Gastrocnemius medialis (tissue), 4 donors: ENCODE measurements at regions not wholly inside any gene's neighbourhood (a gene's known extent, or its start where the extent isn't known, plus 50 kb on each side); places are given as distances from the start of the nearest gene placed in this dataset.

Experiments
- ATAC-seq, 2 donors: fragments of 150-250 bp; one replicate each; pipeline ENCODE4 v1.9.1; 2016
- DNase-seq, 2 donors: peaks; one replicate each; pipeline ENCODE4 v3.0.0-alpha.2; 2019
- H3K27ac ChIP-seq, 4 donors: fragments of 200-600 bp; sonication (generic); 1 replicate in 1 of 4; 2 replicates in 3 of 4; pipeline ENCODE4 v1.5.1; 2016 to 2018; ENCODE audit warnings: mild to moderate bottlenecking in 2 of 4, moderate library complexity in 1 of 4
- H3K27me3 ChIP-seq, 3 donors: fragments of 200-600 bp; sonication (generic) in 2 of 3; 1 replicate in 1 of 3; 2 replicates in 2 of 3; pipeline versions ENCODE4 v1.5.1 to v1.6.0; 2016 to 2019; ENCODE audit warnings: mild to moderate bottlenecking in 1 of 3, moderate library complexity in 1 of 3
- H3K36me3 ChIP-seq, 2 donors: fragments of 200-600 bp; sonication (generic) in 1 of 2; one replicate each; pipeline ENCODE4 v1.5.1; 2017 to 2018
- H3K4me1 ChIP-seq, 2 donors: fragments of 200-600 bp; sonication (generic) in 1 of 2; one replicate each; pipeline ENCODE4 v1.5.1; 2016 to 2017; ENCODE audit warnings: mild to moderate bottlenecking in 2 of 2
- H3K4me3 ChIP-seq, 4 donors: fragments of 200-600 bp; sonication (generic) in 3 of 4; 1 replicate in 1 of 4; 2 replicates in 3 of 4; pipeline ENCODE4 v1.5.1; 2016 to 2019; ENCODE audit warnings: mild to moderate bottlenecking in 2 of 4
- H3K9me3 ChIP-seq, 3 donors: fragments of 200-600 bp; sonication (generic) in 2 of 3; 1 replicate in 1 of 3; 2 replicates in 2 of 3; pipeline ENCODE4 v1.5.1; 2016 to 2019
- POLR2A ChIP-seq, 2 donors: fragments of 450-650 bp; IDR thresholded peaks; one replicate each; pipeline ENCODE4 v1.6.1; 2017; ENCODE audit warnings: antibody characterized with exemption in 2 of 2, mild to moderate bottlenecking in 2 of 2, moderate library complexity in 2 of 2
- in situ Hi-C, 4 donors: fragments of 200-750 bp; cut with MboI; loops; one replicate each; pipeline versions ENCODE4 v1.15.0 to v1.8.0; 2017; ENCODE audit warnings: low sequenced_read_pairs in 4 of 4
- intact Hi-C: fragments of 100-400 bp; cut with DNase I; formaldehyde crosslinking; loops from one replicate; pipeline ENCODE4 v1.15.1; 2023; ENCODE audit warnings: low total_unique reads
- TF ChIP-seq, protein P1 (sequence below), 5 experiments: fragments of 450-650 bp in 3 of 5; fragments of 200-600 bp in 2 of 5; sonication (generic) in 2 of 5; IDR thresholded peaks in 4 of 5; conservative IDR thresholded peaks in 1 of 5; 1 replicate in 4 of 5; 2 replicates in 1 of 5; pipeline ENCODE4 v1.5.1; 2016 to 2019; ENCODE audit warnings: antibody characterized with exemption in 5 of 5, mild to moderate bottlenecking in 3 of 5, moderate library complexity in 3 of 5

DNA sequence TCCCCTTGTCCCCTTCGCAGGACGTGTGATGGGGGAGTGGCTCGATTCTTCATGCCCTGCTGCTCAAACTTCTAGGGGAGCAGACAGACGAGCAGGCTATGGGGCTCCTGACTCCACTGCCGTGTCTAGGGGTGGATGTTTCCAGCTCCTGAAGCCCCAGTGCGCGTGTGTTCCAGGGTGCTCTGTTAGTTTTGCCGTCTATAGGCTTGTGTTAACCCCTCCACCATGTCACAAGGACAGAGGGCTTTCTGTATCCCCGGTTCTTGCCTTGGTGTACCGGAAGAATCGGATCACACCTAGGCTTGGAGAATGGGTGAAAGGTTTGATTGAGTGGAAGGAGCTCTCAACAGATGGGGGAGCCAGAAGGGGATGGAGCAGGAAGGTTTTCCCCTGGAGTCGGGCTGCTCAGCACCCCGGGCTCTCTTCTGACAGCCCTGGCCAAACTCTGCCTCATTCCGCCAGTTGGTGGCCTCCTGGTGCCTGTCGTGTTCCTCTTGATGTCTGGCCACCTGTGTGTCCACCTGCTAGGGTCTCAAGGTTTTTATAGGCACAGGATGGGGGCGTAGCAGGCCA, 810.7 kb downstream of the BRD1 start:
- in situ Hi-C loops = no loop called here
- DNase-seq = no peak
- TF ChIP-seq, protein P1, sequence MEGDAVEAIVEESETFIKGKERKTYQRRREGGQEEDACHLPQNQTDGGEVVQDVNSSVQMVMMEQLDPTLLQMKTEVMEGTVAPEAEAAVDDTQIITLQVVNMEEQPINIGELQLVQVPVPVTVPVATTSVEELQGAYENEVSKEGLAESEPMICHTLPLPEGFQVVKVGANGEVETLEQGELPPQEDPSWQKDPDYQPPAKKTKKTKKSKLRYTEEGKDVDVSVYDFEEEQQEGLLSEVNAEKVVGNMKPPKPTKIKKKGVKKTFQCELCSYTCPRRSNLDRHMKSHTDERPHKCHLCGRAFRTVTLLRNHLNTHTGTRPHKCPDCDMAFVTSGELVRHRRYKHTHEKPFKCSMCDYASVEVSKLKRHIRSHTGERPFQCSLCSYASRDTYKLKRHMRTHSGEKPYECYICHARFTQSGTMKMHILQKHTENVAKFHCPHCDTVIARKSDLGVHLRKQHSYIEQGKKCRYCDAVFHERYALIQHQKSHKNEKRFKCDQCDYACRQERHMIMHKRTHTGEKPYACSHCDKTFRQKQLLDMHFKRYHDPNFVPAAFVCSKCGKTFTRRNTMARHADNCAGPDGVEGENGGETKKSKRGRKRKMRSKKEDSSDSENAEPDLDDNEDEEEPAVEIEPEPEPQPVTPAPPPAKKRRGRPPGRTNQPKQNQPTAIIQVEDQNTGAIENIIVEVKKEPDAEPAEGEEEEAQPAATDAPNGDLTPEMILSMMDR (IDR thresholded peaks at IDR 0.05 in 4 of 5, conservative IDR thresholded peaks at IDR 0.05 in 1 of 5) = no peak
- TF ChIP-seq POLR2A (IDR thresholded peaks at IDR 0.05) = no peak

DNA sequence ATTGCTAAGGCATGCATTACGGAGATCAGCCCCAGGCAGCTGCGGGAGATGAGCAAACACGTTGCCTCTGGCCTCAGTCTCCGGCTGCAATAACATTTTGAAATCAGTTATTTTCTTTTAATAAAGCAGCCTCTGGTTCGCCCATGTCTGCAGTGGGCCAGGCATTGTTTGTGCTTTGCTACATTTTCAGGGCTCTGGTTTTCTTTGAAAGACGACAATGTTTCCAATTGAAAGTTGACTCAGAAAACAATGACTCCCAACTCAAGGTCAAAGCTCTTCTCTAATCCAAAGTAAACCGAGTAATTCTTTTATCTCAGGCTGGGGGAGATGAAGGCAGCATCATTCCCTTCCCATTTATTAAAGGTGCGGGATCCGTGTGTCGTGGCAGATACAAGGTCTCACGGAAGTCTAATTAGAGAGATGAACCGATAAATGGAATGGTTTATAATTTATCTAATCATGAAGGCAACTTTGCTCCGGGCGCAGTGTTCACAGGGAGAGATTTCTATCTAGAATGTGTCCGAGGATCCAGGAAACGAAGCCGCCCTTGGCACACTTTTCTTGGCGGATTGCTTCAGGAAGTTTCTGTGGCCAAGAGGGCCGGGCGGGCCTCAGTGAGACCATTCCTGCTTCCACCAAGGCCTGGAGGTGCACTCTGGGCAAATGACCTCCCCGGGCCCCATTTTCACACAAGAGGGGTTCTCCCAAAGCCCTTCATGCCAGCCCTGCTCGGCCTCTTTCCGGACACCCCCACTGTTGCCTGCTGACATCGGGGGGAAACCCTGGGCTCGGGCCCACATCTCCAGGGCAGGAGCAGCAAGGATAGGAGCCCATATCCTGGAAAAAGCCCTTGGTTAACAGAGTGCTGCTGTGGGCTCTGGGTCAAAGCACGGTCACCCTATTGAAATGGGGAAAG, 811.4 kb downstream of the BRD1 start:
- in situ Hi-C loops = no loop called here
- ATAC-seq (no peak), DNase-seq (no peak)
- H3K27me3 ChIP-seq = no peaks in the 10 kb centered on the region
- no peak overlapping the region for H3K4me3 ChIP-seq
- no peaks in the 10 kb centered on the region for H3K4me1 ChIP-seq
- no peak for TF ChIP-seq POLR2A (IDR thresholded peaks at IDR 0.05)
- TF ChIP-seq, protein P1 (IDR thresholded peaks at IDR 0.05 in 4 of 5, conservative IDR thresholded peaks at IDR 0.05 in 1 of 5) = no peak
- H3K9me3 ChIP-seq = no peaks in the 10 kb centered on the region
- peak overlapping the region in 1 of 4 donors; percentile 46 for H3K27ac ChIP-seq
- intact Hi-C loops = no loop called here
- H3K36me3 ChIP-seq = no peaks in the 10 kb centered on the region

More for the DNA sequence above, 810.7 kb downstream of the BRD1 start:
- intact Hi-C loops = no loop called here
- Histone ChIP-seq H3K27me3 (no peaks in the 10 kb centered on the region), H3K9me3 (no peaks in the 10 kb centered on the region), H3K4me1 (no peaks in the 10 kb centered on the region), H3K27ac (peak overlapping the region in 1 of 4 donors; percentile 46), H3K36me3 (no peaks in the 10 kb centered on the region), H3K4me3 (no peak overlapping the region)
- no peak for ATAC-seq

DNA sequence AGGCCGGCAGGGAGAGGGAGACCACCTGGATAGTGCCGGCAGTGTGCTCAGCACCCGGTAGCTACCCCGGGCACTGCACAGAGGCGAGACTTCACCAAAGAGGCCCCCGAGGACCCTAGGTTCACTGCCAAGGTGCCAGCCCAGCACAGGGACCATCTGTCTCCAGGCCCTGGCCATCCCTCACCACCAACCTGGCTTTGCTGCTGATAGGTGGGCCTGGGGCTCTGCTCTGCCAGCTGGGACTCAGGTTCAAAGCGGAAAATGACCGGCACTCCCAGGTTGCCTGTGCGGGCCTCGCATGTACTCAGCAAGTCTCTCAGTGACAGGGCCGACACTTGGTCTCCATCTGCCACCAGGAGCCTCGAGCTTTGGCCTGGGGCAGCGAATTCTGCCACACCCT, 812.2 kb downstream of the BRD1 start:
- H3K27ac ChIP-seq = peak overlapping the region in 1 of 4 donors; percentile 18
- no peak for DNase-seq
- no peak overlapping the region for H3K4me3 ChIP-seq
- intact Hi-C loops = no loop called here
- no peaks in the 10 kb centered on the region for H3K27me3 ChIP-seq
- H3K4me1 ChIP-seq = no peaks in the 10 kb centered on the region
- ATAC-seq = no peak
- in situ Hi-C loops = no loop called here
- TF ChIP-seq, protein P1 (IDR thresholded peaks at IDR 0.05 in 4 of 5, conservative IDR thresholded peaks at IDR 0.05 in 1 of 5) = no peak
- TF ChIP-seq POLR2A (IDR thresholded peaks at IDR 0.05) = no peak
- no peaks in the 10 kb centered on the region for H3K36me3 ChIP-seq
- no peaks in the 10 kb centered on the region for H3K9me3 ChIP-seq

DNA sequence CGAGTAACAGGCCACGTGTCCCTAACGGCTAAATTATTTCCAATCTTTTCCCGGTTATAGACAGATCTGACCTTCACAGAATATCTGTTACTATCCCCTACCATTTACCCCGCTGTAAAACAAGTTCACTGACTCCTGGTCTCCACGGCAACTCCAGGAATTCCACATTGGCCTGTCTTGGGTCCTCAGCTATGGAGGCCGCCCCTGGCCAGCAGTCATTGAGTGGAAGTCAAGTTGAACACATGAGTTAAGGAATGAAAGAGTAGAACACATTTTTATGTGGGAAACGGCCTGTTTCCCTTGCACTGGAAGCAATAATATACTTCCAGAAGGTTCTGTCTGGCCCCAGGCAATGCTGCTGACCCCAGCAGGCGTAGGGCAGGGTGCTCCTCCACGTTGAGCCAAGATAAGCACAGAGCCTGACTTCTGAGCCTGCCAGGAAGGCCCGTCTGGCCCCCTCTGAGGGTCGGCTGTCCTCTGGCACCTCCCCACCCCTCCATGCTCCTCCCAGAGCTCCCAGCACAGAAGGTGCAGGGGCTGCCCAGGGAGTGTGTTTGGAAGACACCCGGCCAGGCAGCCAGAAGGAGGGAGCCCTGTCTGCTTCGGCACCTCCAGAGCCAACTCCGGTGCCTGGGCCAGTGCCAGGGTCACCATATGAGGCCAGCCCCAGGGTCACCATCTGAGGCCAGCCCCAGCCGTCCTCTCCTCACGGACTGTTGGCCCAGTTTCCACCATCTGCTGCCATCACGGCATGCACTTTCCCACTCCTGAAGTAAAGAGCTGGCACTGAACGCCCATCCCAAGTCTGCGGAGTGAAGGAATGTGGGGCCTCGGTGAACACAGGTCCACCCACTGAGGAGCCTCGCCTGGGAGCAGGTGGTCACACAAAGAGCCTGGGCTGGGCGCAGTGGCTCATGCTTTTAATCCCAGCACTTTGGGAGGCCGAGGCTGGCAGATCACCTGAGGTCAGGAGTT, 813.2 kb downstream of the BRD1 start:
- Histone ChIP-seq H3K36me3 (no peaks in the 10 kb centered on the region), H3K4me3 (no peak overlapping the region), H3K27me3 (no peaks in the 10 kb centered on the region), H3K9me3 (no peaks in the 10 kb centered on the region), H3K27ac (no peak overlapping the region), H3K4me1 (no peaks in the 10 kb centered on the region)
- DNase-seq (no peak), ATAC-seq (no peak)
- in situ Hi-C loops (no loop called here), intact Hi-C loops (no loop called here)
- TF ChIP-seq, protein P1 (IDR thresholded peaks at IDR 0.05 in 4 of 5, conservative IDR thresholded peaks at IDR 0.05 in 1 of 5) = no peak
- no peak for TF ChIP-seq POLR2A (IDR thresholded peaks at IDR 0.05)
